ENCODE measurements at regions not wholly inside any gene's neighbourhood (a gene's known extent, or its start where the extent isn't known, plus 50 kb on each side); places are given as distances from the start of the nearest gene placed in this dataset.

GRCh38 chr21:28875078-28875477, 117.6 kb downstream of the LTN1 start:
- no peak for TF ChIP-seq EZH2phosphoT487 (conservative IDR thresholded peaks at IDR 0.05; ENCODE audit: low read length)
- TF ChIP-seq, protein P1, sequence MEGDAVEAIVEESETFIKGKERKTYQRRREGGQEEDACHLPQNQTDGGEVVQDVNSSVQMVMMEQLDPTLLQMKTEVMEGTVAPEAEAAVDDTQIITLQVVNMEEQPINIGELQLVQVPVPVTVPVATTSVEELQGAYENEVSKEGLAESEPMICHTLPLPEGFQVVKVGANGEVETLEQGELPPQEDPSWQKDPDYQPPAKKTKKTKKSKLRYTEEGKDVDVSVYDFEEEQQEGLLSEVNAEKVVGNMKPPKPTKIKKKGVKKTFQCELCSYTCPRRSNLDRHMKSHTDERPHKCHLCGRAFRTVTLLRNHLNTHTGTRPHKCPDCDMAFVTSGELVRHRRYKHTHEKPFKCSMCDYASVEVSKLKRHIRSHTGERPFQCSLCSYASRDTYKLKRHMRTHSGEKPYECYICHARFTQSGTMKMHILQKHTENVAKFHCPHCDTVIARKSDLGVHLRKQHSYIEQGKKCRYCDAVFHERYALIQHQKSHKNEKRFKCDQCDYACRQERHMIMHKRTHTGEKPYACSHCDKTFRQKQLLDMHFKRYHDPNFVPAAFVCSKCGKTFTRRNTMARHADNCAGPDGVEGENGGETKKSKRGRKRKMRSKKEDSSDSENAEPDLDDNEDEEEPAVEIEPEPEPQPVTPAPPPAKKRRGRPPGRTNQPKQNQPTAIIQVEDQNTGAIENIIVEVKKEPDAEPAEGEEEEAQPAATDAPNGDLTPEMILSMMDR (IDR thresholded peaks at IDR 0.05; ENCODE audit: insufficient read depth, low read length, poor library complexity, severe bottlenecking) = no peak
